Tibial nerve (tissue), 4 donors: ENCODE measurements at regions not wholly inside any gene's neighbourhood (a gene's known extent, or its start where the extent isn't known, plus 50 kb on each side); places are given as distances from the start of the nearest gene placed in this dataset.

Experiments
- EP300 ChIP-seq, 2 donors: sonication (generic); formaldehyde crosslinking; IDR thresholded peaks; one replicate each; pipeline ENCODE4 v1.6.1; 2017; ENCODE audit warnings: antibody characterized with exemption in 2 of 2, mild to moderate bottlenecking in 1 of 2
- POLR2A ChIP-seq, 2 donors: fragments of 450-650 bp; IDR thresholded peaks; one replicate each; pipeline ENCODE4 v1.6.1; 2017; ENCODE audit warnings: antibody characterized with exemption in 2 of 2, mild to moderate bottlenecking in 2 of 2, moderate library complexity in 2 of 2
- TF ChIP-seq, protein P1 (sequence below), 5 experiments: fragments of 200-600 bp in 3 of 5; fragments of 450-650 bp in 2 of 5; sonication (generic) in 3 of 5; IDR thresholded peaks; one replicate each; pipeline ENCODE4 v1.5.1; 2016 to 2019; ENCODE audit warnings: antibody characterized with exemption in 5 of 5, mild to moderate bottlenecking in 3 of 5, moderate library complexity in 2 of 5

DNA sequence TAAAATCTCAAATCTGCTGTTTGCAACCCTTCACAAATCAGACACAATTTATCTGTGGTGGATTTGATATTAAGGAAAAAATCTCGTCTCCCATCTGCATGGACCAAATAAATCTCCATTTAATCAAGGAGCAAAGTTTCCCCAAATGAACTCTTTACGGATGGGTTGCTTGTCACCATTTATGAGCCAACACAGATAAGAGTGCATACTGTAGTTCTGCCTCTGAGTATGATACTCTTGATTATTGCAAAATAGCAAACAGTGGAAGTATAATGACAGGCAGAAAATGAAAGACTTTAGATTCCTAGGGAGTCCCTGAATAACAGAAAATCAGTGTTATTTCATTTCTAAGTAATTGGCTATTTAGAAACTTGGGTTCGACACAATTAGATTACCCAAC, 1395.9 kb downstream of the FAM181B start:
- TF ChIP-seq, protein P1, sequence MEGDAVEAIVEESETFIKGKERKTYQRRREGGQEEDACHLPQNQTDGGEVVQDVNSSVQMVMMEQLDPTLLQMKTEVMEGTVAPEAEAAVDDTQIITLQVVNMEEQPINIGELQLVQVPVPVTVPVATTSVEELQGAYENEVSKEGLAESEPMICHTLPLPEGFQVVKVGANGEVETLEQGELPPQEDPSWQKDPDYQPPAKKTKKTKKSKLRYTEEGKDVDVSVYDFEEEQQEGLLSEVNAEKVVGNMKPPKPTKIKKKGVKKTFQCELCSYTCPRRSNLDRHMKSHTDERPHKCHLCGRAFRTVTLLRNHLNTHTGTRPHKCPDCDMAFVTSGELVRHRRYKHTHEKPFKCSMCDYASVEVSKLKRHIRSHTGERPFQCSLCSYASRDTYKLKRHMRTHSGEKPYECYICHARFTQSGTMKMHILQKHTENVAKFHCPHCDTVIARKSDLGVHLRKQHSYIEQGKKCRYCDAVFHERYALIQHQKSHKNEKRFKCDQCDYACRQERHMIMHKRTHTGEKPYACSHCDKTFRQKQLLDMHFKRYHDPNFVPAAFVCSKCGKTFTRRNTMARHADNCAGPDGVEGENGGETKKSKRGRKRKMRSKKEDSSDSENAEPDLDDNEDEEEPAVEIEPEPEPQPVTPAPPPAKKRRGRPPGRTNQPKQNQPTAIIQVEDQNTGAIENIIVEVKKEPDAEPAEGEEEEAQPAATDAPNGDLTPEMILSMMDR (IDR thresholded peaks at IDR 0.05): no peak
- TF ChIP-seq POLR2A (IDR thresholded peaks at IDR 0.05): no peak
- no peak for TF ChIP-seq EP300 (IDR thresholded peaks at IDR 0.05)
